HG03342 (cell line): ENCODE measurements at regions not wholly inside any gene's neighbourhood (a gene's known extent, or its start where the extent isn't known, plus 50 kb on each side); places are given as distances from the start of the nearest gene placed in this dataset.
"Not testable (repeated sequence)": the region's sequence is repeated elsewhere in the genome, so short reads cannot be mapped to it uniquely, and the experiment has no call there.

Source experiments
- ATAC-seq: cut with Tn5 transposase; IDR thresholded peaks from one replicate; pipeline ENCODE4 v1.9.1; 2021; ENCODE audit warnings: mild to moderate bottlenecking, moderate library complexity; ENCODE audit not compliant: unreplicated experiment

- no peak for ATAC-seq
Measured at GRCh38 chr4:111921714-111922113, 223.5 kb upstream of the FAM241A start.

- ATAC-seq = no peak
Measured at GRCh38 chr4:111923786-111924185, 221.5 kb upstream of the FAM241A start.

GRCh38 chr4:111924696-111925095 is 220.6 kb upstream of the FAM241A start:
- ATAC-seq = no peak

DNA sequence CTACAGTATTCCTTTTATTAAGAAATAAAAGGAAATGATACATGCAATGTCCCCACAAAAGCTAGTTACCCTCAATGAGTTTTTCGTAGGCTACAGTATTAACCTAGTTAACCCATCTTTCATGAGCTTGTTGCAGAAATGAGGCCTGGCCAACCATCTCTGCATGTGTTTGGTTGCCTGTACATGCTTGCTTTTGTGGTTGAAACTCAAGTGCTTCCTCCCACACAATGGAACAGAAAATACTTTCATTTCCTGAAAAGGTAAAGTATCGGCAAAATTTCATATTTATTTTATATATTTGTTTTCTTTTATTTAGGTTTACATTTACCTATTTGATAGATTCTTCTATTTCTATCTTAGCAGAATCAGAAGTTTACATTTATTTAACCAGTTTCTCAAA is 214.6 kb upstream of the FAM241A start:
- ATAC-seq = peak; percentile 100

DNA sequence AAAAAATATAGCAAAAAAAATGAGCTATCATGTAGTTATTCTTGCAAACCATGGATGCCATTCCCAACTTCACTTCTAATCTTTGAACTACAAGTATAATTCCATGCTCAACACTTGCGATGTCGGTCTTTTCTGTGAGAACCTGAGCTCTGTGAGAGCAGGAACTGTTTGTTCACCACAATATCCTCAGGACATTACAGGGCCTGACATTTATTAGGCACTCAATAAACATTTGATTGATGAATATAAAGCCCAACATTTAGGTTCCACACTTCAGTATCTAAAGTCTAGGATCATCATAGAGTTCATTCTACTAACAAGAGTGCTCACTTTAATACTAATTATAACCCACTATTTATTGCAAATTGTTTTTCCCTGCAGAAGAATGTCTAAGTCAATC is 211.6 kb upstream of the FAM241A start:
- ATAC-seq = no peak

- ATAC-seq = no peak
Measured at GRCh38 chr4:111934314-111934713, 210.9 kb upstream of the FAM241A start.

GRCh38 chr4:111937368-111937767 is 207.9 kb upstream of the FAM241A start:
- ATAC-seq = no peak

- no peak for ATAC-seq
Measured at GRCh38 chr4:111941957-111942356, 203.3 kb upstream of the FAM241A start.

- peak; percentile 95 for ATAC-seq
Measured at GRCh38 chr4:111943796-111944203, 201.5 kb upstream of the FAM241A start.

GRCh38 chr4:111945014-111945413 is 200.2 kb upstream of the FAM241A start:
- no peak for ATAC-seq

GRCh38 chr4:111946800-111947199 is 198.5 kb upstream of the FAM241A start:
- no peak for ATAC-seq

DNA sequence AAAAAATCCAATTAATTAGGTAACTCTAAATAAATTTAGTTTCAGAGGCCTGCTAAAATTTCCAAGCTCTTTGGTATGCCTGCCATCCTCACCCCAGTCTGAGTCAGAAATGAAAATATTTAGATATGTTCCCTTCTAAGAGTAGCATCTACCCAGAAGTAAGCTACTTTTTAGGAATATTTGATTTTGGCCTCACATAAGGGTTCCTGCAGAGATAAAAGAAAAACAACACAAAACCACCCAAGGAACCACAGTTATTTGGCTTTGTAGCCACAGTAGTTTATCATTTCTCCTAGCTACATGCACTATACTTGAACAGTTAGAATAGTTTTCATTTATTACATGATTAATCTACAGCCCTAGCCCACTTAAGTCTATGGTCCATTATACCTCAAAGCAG is 192.6 kb upstream of the FAM241A start:
- ATAC-seq = no peak

GRCh38 chr4:111954550-111954949 is 190.7 kb upstream of the FAM241A start:
- no peak for ATAC-seq

GRCh38 chr4:111955001-111955400 is 190.3 kb upstream of the FAM241A start:
- no peak for ATAC-seq

- no peak for ATAC-seq
Measured at GRCh38 chr4:111957116-111957515, 188.1 kb upstream of the FAM241A start.

DNA sequence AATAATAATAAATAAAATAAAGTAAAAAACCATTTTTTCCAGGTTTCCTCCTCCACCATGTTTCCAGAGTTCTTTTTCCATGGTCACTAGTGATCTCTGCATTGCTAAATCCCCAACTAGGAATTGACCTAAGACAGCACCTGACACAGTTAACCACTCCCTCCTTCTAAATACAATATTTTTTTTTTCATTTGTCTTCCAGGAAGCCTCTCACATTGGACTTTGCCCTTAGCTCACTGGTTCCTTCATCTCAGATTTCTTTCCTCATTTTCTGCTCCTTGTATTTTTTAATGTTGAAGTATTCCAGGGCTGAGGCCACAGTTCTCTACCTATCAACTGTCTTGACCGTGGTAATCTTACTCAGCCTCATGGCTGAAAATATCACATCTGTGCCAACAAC is 187.3 kb upstream of the FAM241A start:
- no peak for ATAC-seq

- ATAC-seq = peak; percentile 41
Measured at GRCh38 chr4:111959222-111959621, 186.0 kb upstream of the FAM241A start.

DNA sequence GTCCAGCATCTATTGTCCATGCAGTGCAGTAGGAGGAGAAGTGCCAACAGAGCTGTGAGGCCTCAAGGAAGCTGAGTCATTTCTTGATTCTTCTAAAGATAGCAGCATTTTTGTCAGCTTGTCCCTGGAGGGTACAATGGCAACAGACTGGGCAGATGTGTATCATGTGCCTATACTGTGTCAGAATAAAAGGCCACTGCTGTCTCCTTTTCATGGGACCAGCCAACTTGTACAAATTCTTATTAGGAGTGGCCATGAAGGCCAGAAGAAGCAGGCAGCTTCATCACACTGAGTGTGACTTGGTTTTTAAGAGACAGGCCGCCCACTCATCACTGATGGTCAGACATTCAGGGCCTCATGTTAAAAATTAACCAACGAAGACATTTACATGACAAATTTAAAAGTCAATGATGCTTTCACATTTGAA is 185.0 kb upstream of the FAM241A start:
- ATAC-seq = peak; percentile 93

GRCh38 chr4:111961026-111961425 is 184.2 kb upstream of the FAM241A start:
- ATAC-seq = not testable (repeated sequence)

DNA sequence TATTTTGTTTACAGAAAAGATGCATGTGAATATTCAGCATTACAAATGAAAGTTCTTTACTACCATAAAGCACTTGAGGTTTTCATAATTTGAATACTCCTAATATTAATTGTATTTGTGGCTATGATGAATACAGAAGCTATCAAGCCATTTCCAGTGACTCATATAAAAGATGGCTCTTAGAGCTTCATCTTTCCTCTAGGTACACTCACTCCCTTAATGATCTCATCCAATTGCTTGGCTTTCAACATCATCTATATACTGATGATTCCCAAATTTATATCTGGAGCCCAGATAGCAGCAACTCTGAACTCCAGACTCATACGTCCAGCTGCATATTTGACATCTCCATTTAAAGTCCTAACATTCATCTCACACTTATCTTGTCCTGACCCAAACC is 183.4 kb upstream of the FAM241A start:
- ATAC-seq = no peak

GRCh38 chr4:111963158-111963700 is 182.0 kb upstream of the FAM241A start:
- no peak for ATAC-seq

DNA sequence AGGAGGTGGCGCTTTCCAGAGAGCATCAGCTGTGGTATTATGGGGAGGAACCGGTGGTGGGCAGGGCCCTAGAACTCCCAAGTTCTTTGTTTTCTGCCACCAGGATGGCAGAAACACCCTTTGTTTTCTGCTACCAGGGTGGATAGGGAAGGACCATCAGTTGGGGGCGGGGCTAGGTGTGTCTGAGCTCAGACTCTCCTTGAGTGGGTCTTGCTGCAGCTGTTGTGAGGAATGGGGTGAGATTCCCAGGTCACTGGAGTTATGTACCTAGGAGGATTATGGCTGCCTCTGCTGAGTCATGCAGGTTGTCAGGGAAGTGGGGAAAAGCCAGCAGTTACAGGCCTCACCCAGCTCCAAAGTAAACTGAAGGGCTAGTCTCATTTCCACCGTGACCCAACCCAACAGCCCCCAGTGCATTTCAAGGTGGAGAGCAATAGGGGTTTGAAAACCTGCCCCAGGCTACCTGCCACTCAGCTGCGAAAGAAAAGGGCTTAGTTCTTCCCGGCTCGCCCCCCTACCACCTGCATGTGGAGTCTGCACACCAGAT is 167.8 kb upstream of the FAM241A start:
- ATAC-seq = no peak

DNA sequence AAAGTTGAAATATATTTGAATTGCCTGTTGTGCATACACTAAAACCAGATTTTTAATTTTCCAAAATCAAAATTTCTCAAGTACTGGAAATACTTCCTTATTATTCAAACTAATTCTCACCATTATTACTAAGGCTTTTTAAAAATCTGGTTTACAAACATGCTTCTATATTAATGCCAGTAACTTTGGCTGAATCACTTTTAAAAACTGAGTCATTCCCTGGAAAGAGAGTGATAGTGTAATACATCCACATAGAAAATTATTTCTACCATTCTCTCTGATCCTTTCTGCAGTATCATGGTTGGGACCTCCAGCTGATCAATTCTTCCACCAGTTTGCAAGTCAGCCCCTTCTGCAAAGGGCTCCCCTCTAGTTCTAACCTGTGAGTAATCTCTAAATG is 165.3 kb upstream of the FAM241A start:
- no peak for ATAC-seq
